HEK293T (cell line): ENCODE measurements at regions not wholly inside any gene's neighbourhood (a gene's known extent, or its start where the extent isn't known, plus 50 kb on each side); places are given as distances from the start of the nearest gene placed in this dataset.
"Not testable (repeated sequence)": the region's sequence is repeated elsewhere in the genome, so short reads cannot be mapped to it uniquely, and the experiment has no call there.

Source experiments
- ARNT ChIP-seq: fragments of 450-650 bp; IDR thresholded peaks from 2 replicates; pipeline ENCODE4 v1.6.1; 2017; ENCODE audit warnings: mild to moderate bottlenecking
- BHLHE40 ChIP-seq: fragments of 450-650 bp; IDR thresholded peaks from 2 replicates; pipeline ENCODE4 v1.6.1; 2016; ENCODE audit warnings: mild to moderate bottlenecking, moderate library complexity, borderline replicate concordance
- CTBP1 ChIP-seq: fragments of 450-650 bp; IDR thresholded peaks from 2 replicates; pipeline ENCODE4 v1.6.1; 2016; ENCODE audit warnings: borderline replicate concordance
- ELF4 ChIP-seq: fragments of 450-650 bp; IDR thresholded peaks from 2 replicates; pipeline ENCODE4 v1.6.1; 2017; ENCODE audit warnings: antibody characterized with exemption
- FOXA1 ChIP-seq: fragments of 450-650 bp; IDR thresholded peaks from 2 replicates; pipeline ENCODE4 v1.6.1; 2016; ENCODE audit warnings: mild to moderate bottlenecking
- FOXK2 ChIP-seq: fragments of 450-650 bp; IDR thresholded peaks from 2 replicates; pipeline ENCODE4 v1.6.1; 2016; ENCODE audit warnings: mild to moderate bottlenecking
- FOXM1 ChIP-seq: fragments of 450-650 bp; IDR thresholded peaks from 2 replicates; pipeline ENCODE4 v1.6.1; 2017; ENCODE audit warnings: mild to moderate bottlenecking, borderline replicate concordance
- HDGF ChIP-seq: fragments of 450-650 bp; IDR thresholded peaks from 2 replicates; pipeline ENCODE4 v1.6.1; 2017; ENCODE audit warnings: antibody characterized with exemption, borderline replicate concordance
- L3MBTL2 ChIP-seq: fragments of 450-650 bp; conservative IDR thresholded peaks from 2 replicates; pipeline ENCODE4 v1.6.1; 2016; ENCODE audit warnings: mild to moderate bottlenecking
- PKNOX1 ChIP-seq: fragments of 450-650 bp; IDR thresholded peaks from 2 replicates; pipeline ENCODE4 v1.6.1; 2016
- SP1 ChIP-seq: fragments of 450-650 bp; IDR thresholded peaks from 2 replicates; pipeline ENCODE4 v1.6.1; 2017
- SUZ12 ChIP-seq: fragments of 450-650 bp; IDR thresholded peaks from 2 replicates; pipeline ENCODE4 v1.6.1; 2016; ENCODE audit warnings: mild to moderate bottlenecking
- TARDBP ChIP-seq: fragments of 450-650 bp; IDR thresholded peaks from 2 replicates; pipeline ENCODE4 v1.6.1; 2016
- ZNF384 ChIP-seq: fragments of 450-650 bp; IDR thresholded peaks from 2 replicates; pipeline ENCODE4 v1.6.1; 2016

- not testable (repeated sequence) for TF ChIP-seq FOXM1, BHLHE40, SP1, SUZ12, FOXK2, PKNOX1, HDGF, ZNF384, FOXA1, L3MBTL2, ELF4, TARDBP, CTBP1, ARNT
These were observed 1180.9 kb downstream of the REEP3 start for GRCh38 chr10:64702086-64702485.
